Inflammatory macrophage (primary cell): ENCODE measurements at regions not wholly inside any gene's neighbourhood (a gene's known extent, or its start where the extent isn't known, plus 50 kb on each side); places are given as distances from the start of the nearest gene placed in this dataset.
A peak's percentile ranks its signal among the peaks of the same experiment; 100 is the strongest.

Experiments
- DNase-seq, 2 donors: peaks; one replicate each; pipeline ENCODE4 v3.0.0-alpha.2; 2020 to 2022

DNA sequence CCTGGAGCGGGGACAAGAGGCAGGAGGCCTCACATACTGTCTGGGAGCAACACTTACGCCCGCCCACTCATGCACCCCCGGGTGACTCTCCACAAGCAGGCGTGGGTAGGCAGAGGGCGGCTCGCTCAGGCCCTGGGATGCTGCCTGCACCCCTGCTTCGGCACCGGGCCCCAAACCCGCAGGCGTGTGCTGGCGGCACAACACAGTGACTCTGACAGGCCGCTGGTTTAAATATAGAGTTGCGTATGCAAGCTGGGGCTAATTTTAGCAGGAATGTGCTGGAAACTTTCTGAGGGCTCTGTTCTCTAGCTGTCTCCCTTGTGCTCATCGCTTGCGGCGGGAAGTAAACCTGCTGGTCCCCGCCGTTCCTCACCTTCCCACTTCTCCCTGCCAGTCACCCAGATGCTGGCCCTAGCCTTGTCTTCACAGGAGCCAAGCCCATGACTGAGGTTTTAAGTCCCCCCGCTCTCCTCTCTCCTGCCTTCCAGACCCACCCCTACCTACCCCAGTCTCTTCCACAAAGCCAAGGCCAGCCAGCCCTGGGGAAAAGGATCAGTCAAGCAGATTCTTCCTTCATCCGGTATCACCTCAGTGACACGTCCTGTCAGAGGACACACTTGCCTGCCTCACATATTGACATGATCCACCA lies 94.5 kb upstream of the FOXP4 start:
- no peak for DNase-seq

DNA sequence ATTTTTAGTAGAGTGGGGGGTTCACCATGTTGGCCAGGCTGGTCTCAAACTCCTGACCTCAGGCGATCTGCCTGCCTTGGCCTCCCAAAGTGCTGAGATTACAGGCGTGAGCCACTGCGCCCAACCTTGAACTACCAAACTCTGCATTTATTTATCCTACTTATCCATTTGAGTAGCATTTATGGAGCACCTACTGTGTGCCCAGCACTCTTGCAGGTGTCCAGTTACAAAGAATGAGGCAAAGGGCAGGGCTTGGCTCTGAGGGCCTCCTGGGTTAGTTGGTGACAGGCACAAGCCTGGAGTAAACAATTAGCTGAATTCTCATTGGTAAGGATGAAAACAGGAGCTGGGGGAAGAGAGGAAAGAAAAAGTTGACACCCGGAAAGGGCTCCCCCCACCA lies 93.4 kb upstream of the FOXP4 start:
- DNase-seq: no peak

DNA sequence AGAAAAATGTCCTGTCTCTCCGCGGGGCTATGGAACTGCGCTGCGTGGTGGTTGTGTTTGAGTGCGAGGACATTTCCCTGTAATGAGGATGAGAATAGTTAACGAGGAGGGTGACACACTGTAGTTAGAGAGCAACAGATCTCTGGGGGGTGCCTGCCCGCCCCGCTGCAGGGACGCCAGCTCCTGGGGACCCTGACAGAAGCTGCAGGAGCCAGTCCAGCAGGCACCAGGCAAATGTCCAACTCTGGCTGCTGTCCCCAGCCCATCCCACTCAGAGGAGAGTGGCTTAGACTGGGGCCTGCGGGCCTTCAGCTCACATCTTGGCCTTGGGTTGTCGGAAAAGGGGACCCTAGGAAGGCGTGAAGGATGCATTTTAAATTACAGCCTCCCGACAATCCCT lies 92.9 kb upstream of the FOXP4 start:
- DNase-seq: no peak

DNA sequence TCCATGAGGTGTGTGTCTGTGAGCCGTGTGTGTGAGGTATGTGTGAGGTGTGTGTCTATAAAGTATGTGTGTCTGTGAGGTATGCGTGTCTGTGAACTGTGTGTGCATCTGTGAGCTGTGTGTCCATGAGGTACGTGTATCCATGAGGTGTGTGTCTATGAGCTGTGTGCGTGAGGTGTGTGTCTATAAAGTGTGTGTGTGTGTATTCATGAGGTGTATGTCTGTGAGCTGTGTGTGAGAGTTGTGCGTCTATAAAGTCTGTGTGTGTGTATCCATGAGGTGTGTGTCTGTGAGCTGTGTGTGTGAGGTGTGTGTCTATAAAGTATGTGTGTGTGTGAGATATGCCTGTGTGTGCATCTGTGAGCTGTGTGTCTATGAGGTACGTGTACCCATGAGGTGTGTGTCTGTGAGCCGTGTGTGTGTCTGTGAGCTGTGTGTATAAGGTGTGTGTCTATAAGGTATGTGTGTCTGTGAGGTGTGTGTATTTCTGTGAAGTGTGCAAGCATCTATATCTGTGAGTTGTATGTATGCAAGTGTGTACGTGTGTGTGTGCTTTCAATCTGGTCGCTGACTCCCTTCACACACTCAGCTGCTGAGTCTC lies 91.9 kb upstream of the FOXP4 start:
- no peak for DNase-seq

DNA sequence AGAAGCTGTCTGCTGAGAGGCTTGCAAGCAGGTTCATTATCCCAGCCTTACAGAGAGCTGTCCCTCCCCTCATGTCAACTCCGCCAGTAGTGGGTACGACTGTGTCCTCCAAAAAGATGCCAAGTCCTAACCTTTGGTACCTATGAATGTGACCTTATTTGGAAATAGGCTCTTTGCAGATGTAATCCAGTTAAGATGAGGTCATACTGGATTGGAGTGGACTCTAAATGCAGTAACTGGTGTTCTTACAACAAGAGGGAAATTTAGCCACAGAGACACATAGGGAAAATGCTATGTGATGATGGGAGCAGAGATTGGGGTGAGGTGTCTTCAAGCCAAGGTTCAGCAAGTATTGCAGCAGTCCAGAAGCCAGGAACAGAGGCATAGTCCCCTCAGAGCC lies 90.8 kb upstream of the FOXP4 start:
- no peak for DNase-seq

DNA sequence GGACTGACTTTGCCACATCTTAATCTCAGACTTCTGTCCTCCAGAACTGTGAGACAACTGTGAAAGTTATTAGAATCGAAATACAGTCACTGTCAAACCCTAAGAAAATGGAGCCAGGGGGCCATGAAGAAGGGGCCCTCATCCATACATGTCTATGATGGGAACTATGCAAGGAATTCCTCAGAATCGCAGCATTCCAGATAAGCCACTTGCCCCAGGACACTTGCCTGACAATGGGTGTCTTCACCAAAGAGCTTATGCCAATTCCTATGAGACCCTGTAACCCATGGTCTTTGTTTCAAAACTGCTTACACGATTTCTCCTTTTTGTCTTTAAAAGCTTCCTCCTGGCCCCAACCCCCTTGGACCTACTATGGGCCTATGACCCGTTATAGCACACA lies 90.4 kb upstream of the FOXP4 start:
- DNase-seq: no peak

DNA sequence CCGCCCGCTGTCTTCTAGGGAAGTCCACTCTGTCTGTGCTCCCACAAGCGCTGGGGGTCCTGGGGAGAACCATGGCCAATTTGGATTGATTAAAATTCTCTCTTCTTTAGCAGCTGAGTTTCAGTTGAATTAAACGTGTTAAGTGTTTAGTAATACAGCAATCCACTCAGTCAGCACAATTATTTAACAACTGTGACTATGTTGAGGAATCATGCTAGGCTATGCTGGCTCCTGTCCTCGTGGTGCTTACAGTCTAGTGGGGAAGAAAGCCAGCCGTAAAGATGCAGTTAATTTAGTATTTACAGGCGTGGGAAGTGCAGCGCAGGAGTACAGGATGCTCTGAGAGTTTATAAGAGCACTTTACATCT lies 88.9 kb upstream of the FOXP4 start:
- no peak for DNase-seq

DNA sequence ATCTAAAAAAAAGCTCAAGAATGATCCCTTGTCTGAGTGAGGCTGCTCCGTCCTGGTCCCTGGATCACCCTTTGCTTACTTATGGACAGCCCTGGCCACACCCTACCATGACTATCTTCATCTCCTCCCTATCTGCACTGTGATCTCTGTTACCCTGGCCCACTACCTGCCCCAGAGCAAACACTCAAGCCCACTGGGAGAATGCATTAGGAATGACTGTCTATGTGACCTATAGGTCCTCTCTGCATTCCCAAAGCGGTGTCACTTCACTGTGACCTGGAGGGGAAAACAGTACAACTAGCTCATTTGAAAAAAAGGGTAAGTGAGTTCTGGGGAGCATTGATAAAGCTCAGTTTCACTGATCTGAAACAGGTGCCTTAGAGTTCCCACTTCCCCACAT lies 86.4 kb upstream of the FOXP4 start:
- no peak for DNase-seq

DNA sequence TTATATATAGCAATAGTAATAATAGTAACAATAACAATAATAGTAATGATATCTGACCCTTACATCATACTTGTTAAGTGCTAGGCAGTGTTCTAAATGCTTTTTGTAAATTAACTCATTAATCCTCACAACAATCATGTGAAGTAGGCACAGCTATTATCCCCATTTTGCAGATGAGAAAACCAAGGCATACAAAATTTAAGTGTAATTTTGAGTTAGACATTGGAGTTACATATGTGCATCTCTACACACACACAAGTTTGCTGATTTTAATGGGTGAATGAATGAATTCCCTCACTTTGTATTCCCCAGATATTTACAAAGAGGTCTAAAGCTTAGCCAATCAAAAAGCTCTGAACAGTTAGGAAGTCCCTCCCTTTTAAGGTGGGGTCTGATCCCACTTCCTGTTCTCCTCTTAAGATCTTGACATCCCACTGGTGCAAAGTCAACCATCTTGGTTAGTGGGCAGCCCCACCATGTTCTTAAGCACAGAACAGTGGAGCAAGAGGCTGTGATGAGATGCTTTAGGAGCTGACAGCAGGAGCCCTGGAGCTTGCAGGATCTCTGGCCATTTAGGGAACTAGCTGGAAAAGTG lies 85.3 kb upstream of the FOXP4 start:
- DNase-seq: no peak

DNA sequence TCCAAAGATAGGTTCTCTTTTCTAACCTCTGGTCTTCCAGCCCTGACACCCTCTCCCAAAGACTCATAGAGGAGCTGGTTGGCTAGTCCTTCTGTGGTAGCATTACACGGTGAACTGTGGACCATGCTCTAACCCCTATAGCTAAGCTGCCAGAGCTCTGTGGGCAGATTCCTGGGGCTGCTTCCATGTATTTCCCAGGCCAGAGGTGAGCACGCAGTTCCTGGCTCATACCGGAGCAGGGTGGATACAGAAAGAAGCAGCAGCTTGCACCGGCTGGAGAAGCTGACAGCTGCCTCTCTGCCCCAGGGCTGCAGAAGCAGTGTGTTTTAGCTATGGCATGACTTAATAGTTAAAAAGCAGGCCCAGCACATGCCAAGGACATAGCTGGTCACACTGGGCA lies 84.1 kb upstream of the FOXP4 start:
- no peak for DNase-seq

DNA sequence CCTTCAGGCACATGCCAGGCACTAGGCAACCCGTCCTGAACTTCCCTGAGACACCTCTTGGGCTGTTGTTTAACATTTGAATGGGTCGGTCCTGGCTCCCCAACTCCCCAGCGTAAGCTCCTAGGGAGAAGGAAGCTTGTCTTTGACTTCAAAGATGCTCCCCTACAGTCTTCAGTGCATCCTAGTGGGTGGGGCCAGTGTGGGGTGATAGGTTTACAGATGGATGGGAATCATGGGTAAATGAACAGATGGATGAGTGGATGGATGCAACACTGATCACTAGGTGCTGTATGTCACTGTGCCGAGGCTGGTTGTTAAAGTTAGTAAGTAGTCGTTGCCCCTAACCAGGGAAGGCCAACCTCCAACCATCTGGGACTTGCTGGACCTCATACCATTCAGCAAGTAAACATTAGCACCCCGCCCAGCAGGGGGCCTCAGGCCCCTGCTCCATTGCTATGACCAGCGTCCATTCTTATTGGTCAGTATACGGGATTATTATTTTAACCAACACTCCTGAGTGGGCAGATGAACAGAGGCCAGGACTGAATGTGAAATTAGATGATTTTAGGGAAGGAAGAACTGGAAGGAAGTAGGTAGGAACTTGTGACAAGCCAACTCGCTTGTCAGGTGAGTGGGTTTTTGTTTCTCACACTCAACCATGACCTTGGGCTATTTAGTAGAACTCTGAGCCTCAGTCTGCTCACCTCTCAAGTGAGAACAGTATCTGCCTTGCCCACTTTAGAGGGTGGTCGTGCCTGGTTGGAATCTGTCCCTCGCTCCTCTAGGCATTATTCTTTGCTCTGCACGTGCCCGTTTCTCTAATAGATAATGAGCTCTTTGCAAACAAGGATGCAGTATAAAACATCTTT lies 82.9 kb upstream of the FOXP4 start:
- peak; percentile 59 to 66 for DNase-seq

DNA sequence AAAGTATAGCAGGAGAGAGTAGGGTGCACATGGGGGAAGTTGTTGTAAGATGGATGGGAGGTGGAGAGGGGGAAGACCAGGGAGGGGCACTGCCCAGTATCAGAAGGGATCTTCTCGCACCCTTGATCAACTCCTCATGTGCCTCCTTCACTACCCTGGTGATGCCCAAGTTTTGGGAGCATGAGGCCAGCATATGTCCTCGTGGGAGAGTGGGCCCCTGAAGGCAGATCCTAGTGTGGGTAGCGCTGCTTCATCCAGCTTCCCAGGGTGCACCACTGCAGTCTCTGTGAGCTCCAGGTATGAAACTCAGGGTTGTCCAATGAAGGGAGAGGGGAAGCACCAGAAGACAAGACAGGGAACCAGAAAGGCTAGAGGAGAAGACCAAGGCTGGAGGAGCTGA lies 82.2 kb upstream of the FOXP4 start:
- no peak for DNase-seq

DNA sequence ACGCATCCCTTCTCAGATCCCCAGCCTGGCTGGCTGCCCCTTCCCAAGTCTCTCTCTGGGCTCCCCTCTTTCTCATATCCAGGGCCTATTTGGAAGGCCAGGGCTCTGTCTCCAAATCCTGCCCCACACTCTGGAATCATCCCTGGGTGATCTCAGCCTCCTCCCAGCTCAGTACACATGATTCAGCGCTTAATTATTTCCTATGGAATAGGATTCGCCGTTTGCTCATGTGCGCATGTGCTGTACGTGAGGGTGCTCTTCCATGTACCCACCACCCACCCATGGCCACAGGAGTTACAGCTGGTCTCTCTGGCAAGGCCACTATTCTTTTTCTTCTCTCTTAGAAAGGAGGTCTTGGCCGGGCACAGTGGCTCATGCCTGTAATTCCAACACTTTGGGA lies 81.7 kb upstream of the FOXP4 start:
- DNase-seq: no peak

DNA sequence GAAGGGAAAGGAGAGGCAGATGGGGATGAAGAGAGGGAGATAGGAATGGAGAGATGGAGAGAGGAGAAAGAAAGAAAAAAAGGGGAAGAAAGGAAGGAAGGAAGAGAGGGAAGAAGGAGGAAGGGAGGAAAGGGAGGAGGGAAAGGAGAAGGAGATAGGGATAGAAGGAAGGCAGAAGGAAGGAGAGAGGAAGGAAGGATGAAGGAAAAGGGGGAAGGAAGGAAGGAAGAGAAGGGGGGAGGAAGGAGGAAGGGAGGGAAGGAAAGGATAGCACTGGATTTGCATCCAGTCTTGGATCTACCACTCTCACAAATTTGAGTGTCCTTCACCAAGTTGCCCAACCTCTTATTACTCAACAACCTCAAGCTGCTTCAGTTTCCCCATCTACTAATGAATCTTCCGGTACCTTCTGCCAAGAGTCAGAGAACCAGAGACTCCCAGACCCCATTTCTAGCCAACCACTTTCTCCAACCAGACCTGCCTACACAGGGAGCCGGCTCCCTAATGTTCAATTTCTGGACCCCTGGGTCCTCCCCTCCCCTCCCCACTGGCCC lies 79.7 kb upstream of the FOXP4 start:
- DNase-seq: peak; percentile 53 to 69

DNA sequence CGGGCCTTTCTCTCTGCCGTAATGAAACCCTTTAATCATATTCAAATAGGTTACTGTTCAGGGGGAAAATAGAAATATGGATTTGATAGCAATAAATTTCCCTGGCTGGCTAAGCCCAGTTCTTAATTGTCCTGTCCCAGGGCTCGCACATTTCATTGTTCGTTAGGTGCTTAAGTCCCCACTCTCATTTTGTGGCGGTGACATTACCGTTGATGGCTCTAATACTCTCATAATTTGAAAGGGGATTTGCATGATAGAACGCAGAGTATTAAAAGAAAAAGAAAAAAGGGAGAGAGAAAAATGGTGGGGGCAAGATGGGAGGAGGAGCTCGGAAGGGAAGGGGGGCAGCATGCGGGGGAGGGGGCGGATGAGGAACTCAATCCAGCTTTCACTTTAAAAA lies 79.1 kb upstream of the FOXP4 start:
- DNase-seq: no peak

DNA sequence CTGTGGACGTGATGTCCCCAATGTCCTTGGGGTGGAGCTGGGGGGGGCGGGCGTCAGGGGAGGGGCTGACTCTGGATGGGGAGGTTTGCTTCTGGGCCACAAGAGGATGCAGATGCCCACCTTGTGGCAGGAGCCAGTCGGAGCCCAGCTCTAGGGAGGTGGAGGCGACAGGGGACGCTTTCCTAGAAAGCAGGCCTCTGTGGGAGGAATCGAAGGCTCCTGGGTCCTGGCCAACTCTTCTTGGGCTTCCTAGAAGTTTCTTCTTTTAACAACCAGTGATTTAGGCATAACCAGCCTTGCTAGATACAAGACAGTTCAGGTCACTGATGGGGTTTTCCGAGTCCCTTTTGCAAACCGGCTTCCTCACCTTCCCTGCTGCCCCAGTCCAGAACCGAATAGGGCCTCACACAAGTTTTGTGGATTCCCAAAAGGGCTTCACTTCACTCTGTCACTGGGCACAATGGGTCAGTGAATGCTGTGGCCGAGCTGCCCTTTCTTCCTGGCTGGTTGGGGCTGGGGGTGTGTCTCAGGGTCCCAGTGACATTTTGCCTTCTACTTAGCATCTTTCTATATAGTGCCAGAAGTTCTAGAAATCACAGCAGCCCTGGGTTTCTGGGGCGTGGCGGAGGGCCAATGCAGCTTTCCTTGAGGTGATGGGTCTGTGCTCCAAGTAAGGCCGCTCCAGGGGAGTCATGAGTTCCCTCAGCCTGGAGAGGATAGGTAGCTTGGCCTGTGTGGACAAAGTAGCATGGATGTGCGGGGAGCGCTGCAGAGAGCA lies 78.4 kb upstream of the FOXP4 start:
- DNase-seq: no peak

DNA sequence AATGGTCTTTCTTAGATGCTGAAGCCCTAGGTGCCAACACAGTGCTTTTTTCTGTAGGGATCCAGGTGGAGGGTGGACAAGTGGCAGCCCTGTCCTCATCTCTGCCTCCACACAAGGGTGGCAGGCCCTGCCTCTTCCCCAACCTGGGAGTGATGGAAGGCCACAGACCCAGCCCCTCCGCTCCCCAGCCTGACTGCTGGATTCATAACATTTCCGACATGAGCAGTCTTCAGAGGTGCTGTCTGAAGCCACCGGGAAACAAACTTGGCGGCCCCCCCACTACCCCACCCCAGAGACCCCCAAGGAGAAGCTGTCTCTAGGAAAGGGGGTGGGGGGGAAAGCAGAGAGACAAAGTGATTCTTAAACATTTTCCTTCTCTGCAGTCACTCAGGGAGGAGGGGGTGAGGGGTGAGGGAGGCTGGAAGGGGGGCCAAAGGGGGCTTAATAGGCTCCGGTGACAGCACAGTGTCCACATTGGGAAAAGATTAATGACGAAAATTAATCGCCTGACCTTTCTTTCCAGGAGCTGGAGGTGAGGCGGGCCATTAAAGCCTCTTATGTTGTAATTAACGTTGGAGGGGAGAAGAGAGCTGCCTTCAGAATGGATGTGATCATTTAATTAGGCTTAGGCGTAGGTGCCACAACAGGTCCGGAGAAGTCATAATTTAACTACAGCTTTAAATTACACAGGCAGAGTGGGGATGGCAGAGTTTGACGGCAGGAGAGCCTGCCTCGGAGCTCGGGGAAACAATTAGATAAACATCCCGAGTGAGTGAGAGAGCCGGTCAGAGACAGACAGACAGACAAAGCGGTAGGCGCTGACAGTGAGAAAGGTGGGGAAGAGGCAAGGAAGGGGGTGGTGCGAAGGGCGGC lies 76.8 kb upstream of the FOXP4 start:
- DNase-seq: no peak

DNA sequence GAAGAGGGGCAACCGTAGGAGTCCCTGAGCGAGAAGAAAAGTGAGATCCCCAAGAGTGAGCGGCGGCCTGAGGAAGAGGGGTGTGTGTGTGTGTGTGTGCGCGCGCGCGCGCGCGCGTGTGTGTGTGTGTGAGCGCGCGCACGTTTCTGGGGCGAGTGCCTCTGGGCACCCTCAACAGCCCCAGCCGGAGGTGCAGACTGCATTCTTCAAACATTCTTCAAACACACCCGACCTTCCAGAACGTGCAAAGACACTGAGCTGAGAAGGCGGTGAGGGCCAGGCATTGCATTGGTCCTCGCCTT lies 76.2 kb upstream of the FOXP4 start:
- DNase-seq: no peak

DNA sequence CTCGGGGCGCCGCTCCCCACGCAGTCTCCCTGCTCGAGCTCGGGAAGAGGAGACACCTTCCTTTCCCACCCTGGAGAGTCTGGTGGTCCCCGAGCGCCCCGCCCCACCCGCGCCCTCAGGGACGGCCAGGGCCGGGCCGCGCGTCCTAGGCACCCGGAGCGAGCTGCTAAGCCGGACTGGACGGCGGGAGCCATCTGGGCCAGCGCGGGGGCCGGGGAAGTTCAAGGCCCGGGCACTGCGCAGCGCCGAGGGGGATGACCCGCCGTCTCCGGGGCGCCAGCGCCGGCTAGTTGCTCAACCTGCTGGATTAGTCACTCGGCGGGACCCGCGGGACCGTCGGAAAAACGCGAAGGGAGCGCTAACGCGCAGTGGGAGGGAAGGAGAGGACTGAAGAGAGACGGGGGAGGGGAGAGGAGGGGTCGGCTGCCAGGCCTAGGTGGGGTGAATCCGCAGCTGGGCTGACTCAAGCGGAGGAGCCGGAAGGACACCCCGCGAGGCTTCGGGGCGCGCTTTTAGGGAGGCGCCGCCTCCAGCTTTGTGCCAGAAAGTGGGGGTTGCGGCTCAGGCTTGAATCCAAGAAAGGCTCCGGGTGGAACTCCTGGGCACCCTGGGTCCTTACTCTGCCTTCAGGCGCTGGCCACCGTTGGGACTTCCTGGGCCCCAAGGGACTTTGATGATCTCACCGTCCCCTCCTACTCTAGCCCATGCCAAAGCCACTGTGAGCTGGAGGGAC lies 75.7 kb upstream of the FOXP4 start:
- peak; percentile 48 to 67 for DNase-seq

DNA sequence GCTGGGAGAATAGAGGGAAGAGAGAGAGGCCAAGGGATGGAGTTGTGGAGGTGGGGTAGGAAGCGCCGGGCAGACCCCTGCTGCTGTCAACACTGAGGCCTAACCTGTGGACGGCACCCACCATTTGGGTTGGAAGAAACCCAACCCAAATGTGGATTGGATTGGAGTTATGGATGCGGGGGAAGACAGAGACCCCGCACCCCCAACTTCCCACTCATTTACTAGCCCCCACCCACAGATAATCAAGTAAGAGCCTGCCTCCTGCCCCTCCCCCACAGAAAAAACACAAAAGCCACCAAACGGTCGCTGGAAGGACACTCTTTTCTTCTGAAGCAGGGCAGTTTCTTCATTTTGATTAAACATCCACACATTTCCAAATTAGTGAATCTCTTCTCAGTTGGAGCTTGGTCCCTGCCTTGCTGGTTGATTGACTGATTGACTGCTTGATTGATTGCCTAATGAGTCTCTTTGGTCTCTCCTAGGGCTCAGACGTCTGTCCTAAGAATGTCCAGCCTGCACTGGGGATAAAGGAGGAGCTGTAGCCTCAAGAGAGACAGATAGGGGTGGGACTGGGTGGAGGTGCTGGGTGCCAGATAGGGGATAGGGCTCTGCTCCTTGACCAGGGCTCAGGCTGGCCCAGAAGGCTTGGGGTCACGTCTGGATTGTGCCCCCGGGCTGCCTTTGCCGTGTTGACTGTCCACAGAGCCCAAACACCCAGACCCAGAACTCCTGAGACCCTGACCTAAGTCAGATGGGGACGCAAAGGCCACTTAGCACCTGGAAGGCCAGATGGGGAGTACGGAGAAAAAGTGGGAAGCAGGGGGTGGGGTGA lies 74.9 kb upstream of the FOXP4 start:
- DNase-seq: no peak
